ENCODE measurements at regions not wholly inside any gene's neighbourhood (a gene's known extent, or its start where the extent isn't known, plus 50 kb on each side); places are given as distances from the start of the nearest gene placed in this dataset.

- no peak overlapping the region for H3K27ac ChIP-seq
- no peak overlapping the region for H3K4me3 ChIP-seq
- WGBS, result 100% methylated on average over 1 of the region's 1 CpG
- no peaks in the 10 kb centered on the region for H3K27me3 ChIP-seq
- no peak for DNase-seq (ENCODE audit: low spot score in 2 of 2)
- TF ChIP-seq CTCF (IDR thresholded peaks at IDR 0.05) (no peak), EP300 (IDR thresholded peaks at IDR 0.05) (no peak), POLR2A (IDR thresholded peaks at IDR 0.05) (no peak), POLR2AphosphoS5 (IDR thresholded peaks at IDR 0.05) (no peak)
- peaks cover 9% of the 10 kb centered on the region for H3K4me1 ChIP-seq
- no peaks in the 10 kb centered on the region for H3K9me3 ChIP-seq
- H3K36me3 ChIP-seq, result no peaks in the 10 kb centered on the region
Measured at GRCh38 chr5:34516166-34516565, 140.0 kb upstream of the RAI14 start.

- TF ChIP-seq POLR2A (IDR thresholded peaks at IDR 0.05) (no peak), CTCF (IDR thresholded peaks at IDR 0.05) (no peak), POLR2AphosphoS5 (IDR thresholded peaks at IDR 0.05) (no peak), EP300 (IDR thresholded peaks at IDR 0.05) (no peak)
- WGBS, result 82% methylated on average over 6 of the region's 6 CpGs
- H3K27me3 ChIP-seq, result no peaks in the 10 kb centered on the region
- H3K4me3 ChIP-seq, result no peak overlapping the region
- H3K27ac ChIP-seq, result no peak overlapping the region
- peaks cover 6% of the 10 kb centered on the region for H3K4me1 ChIP-seq
- DNase-seq (ENCODE audit: low spot score in 2 of 2), result no peak
- H3K36me3 ChIP-seq, result no peaks in the 10 kb centered on the region
- H3K9me3 ChIP-seq, result no peaks in the 10 kb centered on the region
Measured at GRCh38 chr5:34516686-34517085, 139.4 kb upstream of the RAI14 start.

DNA sequence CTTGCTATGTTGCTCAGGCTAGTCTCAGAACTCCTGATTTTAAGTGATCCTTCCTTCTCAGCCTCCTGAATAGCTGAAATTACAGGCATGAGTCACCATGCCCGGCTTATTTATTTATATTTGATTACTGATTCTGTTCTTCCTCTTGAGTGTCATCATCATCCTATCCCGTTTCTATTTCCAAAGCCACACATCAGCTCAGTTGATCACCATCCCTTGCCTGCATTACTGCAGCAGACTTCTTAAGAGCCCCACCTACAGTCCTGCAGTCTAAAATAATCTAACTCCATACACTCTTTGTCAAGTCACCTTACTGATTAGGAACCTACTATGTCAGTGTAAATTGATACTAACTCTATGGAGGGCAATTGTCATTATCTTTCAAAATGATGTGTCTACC is 138.9 kb upstream of the RAI14 start:
- Histone ChIP-seq H3K4me1 (peaks cover 1% of the 10 kb centered on the region), H3K27me3 (no peaks in the 10 kb centered on the region), H3K4me3 (no peak overlapping the region), H3K9me3 (no peaks in the 10 kb centered on the region), H3K27ac (no peak overlapping the region), H3K36me3 (no peaks in the 10 kb centered on the region)
- WGBS, result 40% methylated on average over 2 of the region's 2 CpGs
- no peak for TF ChIP-seq POLR2AphosphoS5 (IDR thresholded peaks at IDR 0.05)
- no peak for TF ChIP-seq EP300 (IDR thresholded peaks at IDR 0.05)
- no peak for TF ChIP-seq POLR2A (IDR thresholded peaks at IDR 0.05)
- no peak for TF ChIP-seq CTCF (IDR thresholded peaks at IDR 0.05)
- DNase-seq (ENCODE audit: low spot score in 2 of 2), result no peak

GRCh38 chr5:34519489-34520220 is 136.5 kb upstream of the RAI14 start:
- no peak for DNase-seq (ENCODE audit: low spot score in 2 of 2)
- Histone ChIP-seq H3K9me3 (no peaks in the 10 kb centered on the region), H3K27ac (no peak overlapping the region), H3K4me1 (peaks cover 15% of the 10 kb centered on the region), H3K36me3 (no peaks in the 10 kb centered on the region), H3K27me3 (no peaks in the 10 kb centered on the region), H3K4me3 (no peak overlapping the region)
- 28% methylated on average over 3 of the region's 3 CpGs for WGBS
- TF ChIP-seq EP300 (IDR thresholded peaks at IDR 0.05), result peak; percentile 47
- TF ChIP-seq POLR2A (IDR thresholded peaks at IDR 0.05), result no peak

DNA sequence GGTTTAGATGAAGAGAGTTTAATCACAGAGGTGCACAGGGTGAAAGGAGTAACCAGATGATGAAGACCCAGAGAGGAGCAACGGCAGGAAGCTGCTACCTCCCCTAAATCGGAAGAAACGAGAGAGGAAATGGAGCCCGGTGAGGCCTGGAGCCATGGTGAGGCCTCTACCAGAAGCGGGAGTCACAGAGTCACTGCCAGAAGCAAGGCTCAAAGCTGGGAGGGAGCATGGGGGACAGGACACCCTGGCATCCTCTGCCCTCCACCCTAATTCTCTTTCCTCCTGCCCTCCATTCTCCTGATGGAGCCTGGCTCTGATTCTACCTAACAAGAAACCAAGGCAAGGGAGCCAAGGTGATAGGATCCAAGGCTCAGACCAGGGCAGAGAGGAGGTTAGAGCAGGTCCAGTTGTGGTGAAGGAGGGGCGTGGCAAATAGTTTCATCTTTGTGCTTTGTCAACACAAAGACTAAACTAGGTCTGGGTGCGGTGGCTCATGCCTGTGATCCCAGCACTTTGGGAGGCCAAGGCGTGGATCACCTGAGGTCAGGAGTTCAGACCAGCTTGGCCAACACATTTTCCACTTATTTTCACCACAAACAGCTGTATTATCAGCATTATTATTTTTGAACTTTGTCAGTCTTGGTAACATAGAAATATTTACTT is 134.4 kb upstream of the RAI14 start:
- H3K36me3 ChIP-seq, result no peaks in the 10 kb centered on the region
- H3K4me1 ChIP-seq, result peaks cover 15% of the 10 kb centered on the region
- H3K4me3 ChIP-seq, result no peak overlapping the region
- H3K27ac ChIP-seq, result no peak overlapping the region
- H3K27me3 ChIP-seq, result no peaks in the 10 kb centered on the region
- no peak for TF ChIP-seq CTCF (IDR thresholded peaks at IDR 0.05)
- no peak for TF ChIP-seq EP300 (IDR thresholded peaks at IDR 0.05)
- TF ChIP-seq POLR2A (IDR thresholded peaks at IDR 0.05), result no peak
- TF ChIP-seq POLR2AphosphoS5 (IDR thresholded peaks at IDR 0.05), result no peak
- H3K9me3 ChIP-seq, result no peaks in the 10 kb centered on the region
- no peak for DNase-seq (ENCODE audit: low spot score in 2 of 2)
- 67% methylated on average over 8 of the region's 8 CpGs for WGBS

Measured in suprapubic skin (tissue), 4 donors.